Aorta (tissue), 5 donors: ENCODE measurements at regions not wholly inside any gene's neighbourhood (a gene's known extent, or its start where the extent isn't known, plus 50 kb on each side); places are given as distances from the start of the nearest gene placed in this dataset.

Experiments used
- ATAC-seq: fragments of 200-7000 bp; cut with Tn5 transposase; one replicate; pipeline ENCODE4 v1.9.1; 2022; ENCODE audit warnings: moderate library complexity; ENCODE audit not compliant: low FRiP score
- DNase-seq, 2 donors: peaks; one replicate each; pipeline ENCODE4 v3.0.0-alpha.2; 2020
- H3K27ac ChIP-seq, 2 donors: one replicate each; pipeline ENCODE4 v1.5.1; 2013; ENCODE audit warnings: low read length in 2 of 2, mild to moderate bottlenecking in 2 of 2, moderate library complexity in 2 of 2, control low read depth in 1 of 2, inconsistent platforms in 1 of 2, low read depth in 1 of 2
- H3K27me3 ChIP-seq, 2 donors: one replicate each; pipeline ENCODE4 v1.6.1; 2013; ENCODE audit warnings: control low read depth in 1 of 2, low read length in 1 of 2, mild to moderate bottlenecking in 1 of 2, moderate library complexity in 1 of 2; ENCODE audit not compliant: insufficient read depth in 2 of 2, control insufficient read depth in 1 of 2
- H3K36me3 ChIP-seq, 2 donors: one replicate each; pipeline ENCODE4 v1.6.1; 2013; ENCODE audit warnings: control low read depth in 1 of 2, low read length in 1 of 2, mild to moderate bottlenecking in 1 of 2; ENCODE audit not compliant: insufficient read depth in 2 of 2, control insufficient read depth in 1 of 2
- H3K4me1 ChIP-seq, 2 donors: one replicate each; pipeline ENCODE4 v1.6.1; 2013; ENCODE audit warnings: low read length in 2 of 2, control low read depth in 1 of 2, mild to moderate bottlenecking in 1 of 2, moderate library complexity in 1 of 2; ENCODE audit not compliant: insufficient read depth in 2 of 2, control insufficient read depth in 1 of 2
- H3K4me3 ChIP-seq, 2 donors: one replicate each; pipeline ENCODE4 v1.5.1; 2013; ENCODE audit warnings: low read length in 2 of 2, control low read depth in 1 of 2, mild to moderate bottlenecking in 1 of 2
- H3K9me3 ChIP-seq: one replicate; pipeline ENCODE4 v1.6.1; 2013; ENCODE audit warnings: mild to moderate bottlenecking, low read length; ENCODE audit not compliant: control insufficient read depth
- WGBS, 2 donors: extraction: QIAGEN DNeasy Blood & Tissue Kit; methylation state at CpG; one replicate each; pipeline ENCODE4 v1.1.7; 2013; 5-methylcytosine and 5-hydroxymethylcytosine counted together
- intact Hi-C, 2 donors: fragments of 100-400 bp; cut with DNase I; formaldehyde crosslinking; loops; one replicate each; pipeline versions ENCODE4 v1.14.2 to v1.15.0; 2022
- donor health status: healthy with polysubstance abuse.
- donor health status: Bipolar disorder and iron deficiency.
- donor health status: DM: no; HTN: no; CAD: no.
- donor health status: DM: no; HTN: no; CAD: no.
- donor health status: DM: yes; HTN: yes; CAD: no.

DNA sequence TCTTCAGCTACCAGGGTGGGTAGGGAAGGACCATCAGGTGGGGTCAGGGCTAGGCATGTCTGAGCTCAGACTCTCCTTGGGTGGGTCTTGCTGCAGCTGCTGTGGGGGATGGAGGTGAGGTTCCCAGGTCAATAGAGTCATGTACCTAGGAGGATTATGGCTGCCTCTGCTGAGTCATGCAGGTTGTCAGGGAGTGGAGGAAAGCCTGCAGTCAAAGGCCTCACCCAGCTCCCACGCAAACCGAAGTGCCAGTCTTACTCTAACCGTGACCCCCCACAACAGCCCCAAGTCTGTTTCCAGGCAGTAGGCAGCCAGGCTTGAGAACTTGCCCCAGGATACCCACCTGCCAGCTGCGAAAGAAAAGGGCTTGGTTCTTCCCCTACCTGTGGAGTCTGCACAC is 113.6 kb upstream of the GALNT5 start:
- no peaks in the 10 kb centered on the region for H3K9me3 ChIP-seq
- ATAC-seq, result no peak
- H3K4me1 ChIP-seq, result no peaks in the 10 kb centered on the region
- WGBS, 2 donors, result 92 to 96% methylated on average over 4 of the region's 4 CpGs
- H3K27ac ChIP-seq, result no peak overlapping the region
- intact Hi-C loops, result no loop called here
- H3K36me3 ChIP-seq, result no peaks in the 10 kb centered on the region
- H3K27me3 ChIP-seq, result no peaks in the 10 kb centered on the region
- no peak for DNase-seq
- no peak overlapping the region for H3K4me3 ChIP-seq

DNA sequence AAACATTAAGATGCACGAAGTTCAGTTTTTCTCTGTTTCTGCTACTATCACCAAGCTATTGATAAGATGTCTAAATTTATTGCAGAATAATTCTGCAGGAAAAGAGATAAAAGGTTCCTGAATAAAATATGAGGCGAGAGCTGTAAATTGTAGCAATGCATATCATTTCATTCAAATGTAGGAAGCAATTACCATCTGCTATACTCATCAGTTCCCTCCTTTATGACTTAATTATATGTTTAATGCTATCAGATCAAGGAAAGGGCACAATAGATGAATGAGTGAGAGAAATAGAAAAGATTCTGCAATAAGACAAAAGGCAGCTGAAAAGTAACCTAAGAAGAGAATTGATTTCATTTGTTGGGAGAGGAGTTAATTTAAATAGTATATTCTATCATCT is 108.2 kb upstream of the GALNT5 start:
- Histone ChIP-seq H3K4me3 (no peak overlapping the region), H3K4me1 (no peaks in the 10 kb centered on the region), H3K36me3 (no peaks in the 10 kb centered on the region), H3K9me3 (no peaks in the 10 kb centered on the region), H3K27me3 (no peaks in the 10 kb centered on the region), H3K27ac (no peak overlapping the region)
- WGBS, 2 donors, result 43 to 47% methylated on average over 2 of the region's 2 CpGs
- intact Hi-C loops, result no loop called here
- no peak for DNase-seq
- ATAC-seq, result no peak

DNA sequence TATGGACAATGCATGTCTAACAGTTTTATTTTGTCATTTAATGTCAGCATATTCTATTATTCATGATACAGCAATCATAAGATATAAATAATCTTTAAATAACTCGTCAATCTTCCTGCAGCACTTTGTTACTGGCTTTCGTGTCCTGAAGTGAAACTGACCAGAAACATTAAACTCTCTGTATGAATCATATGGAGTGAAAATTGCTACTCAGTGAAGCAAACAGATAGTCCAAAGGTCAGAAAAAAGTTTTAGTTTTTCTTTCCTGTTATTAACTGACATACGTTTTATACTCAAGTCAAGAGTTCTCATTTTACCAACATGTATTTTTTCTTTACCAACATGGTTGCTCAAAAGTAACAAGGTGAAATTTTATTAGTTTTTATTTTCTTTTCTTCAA is 106.8 kb upstream of the GALNT5 start:
- no peaks in the 10 kb centered on the region for H3K36me3 ChIP-seq
- WGBS, 2 donors, result 58 to 64% methylated on average over 3 of the region's 3 CpGs
- H3K4me1 ChIP-seq, result no peaks in the 10 kb centered on the region
- H3K9me3 ChIP-seq, result no peaks in the 10 kb centered on the region
- ATAC-seq (no peak), DNase-seq (no peak)
- H3K4me3 ChIP-seq, result no peak overlapping the region
- H3K27me3 ChIP-seq, result no peaks in the 10 kb centered on the region
- intact Hi-C loops, result no loop called here
- no peak overlapping the region for H3K27ac ChIP-seq

DNA sequence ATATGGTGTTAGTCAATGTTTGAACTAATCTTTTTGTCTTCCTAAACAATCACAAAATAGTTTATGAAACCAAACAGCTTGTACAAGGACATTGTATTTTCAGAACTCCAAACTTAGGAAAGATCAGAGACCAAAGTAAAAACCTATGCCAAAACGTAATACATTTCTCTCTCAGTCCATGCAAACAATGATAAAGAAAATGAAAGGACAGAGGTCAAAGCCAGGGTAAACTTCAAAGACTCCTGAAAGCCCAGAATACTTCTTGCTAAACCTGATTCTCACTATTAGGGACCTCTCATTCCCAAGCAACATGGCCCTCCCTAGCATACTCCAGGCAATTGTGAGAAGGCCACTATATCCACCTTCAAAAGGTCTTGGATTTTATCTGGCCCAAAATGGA is 105.1 kb upstream of the GALNT5 start:
- WGBS, 2 donors, result 34 to 53% methylated on average over 1 of the region's 1 CpG
- Histone ChIP-seq H3K27me3 (no peaks in the 10 kb centered on the region), H3K36me3 (no peaks in the 10 kb centered on the region), H3K4me3 (no peak overlapping the region), H3K4me1 (no peaks in the 10 kb centered on the region), H3K9me3 (no peaks in the 10 kb centered on the region), H3K27ac (no peak overlapping the region)
- ATAC-seq (no peak), DNase-seq (no peak)
- intact Hi-C loops, result no loop called here

DNA sequence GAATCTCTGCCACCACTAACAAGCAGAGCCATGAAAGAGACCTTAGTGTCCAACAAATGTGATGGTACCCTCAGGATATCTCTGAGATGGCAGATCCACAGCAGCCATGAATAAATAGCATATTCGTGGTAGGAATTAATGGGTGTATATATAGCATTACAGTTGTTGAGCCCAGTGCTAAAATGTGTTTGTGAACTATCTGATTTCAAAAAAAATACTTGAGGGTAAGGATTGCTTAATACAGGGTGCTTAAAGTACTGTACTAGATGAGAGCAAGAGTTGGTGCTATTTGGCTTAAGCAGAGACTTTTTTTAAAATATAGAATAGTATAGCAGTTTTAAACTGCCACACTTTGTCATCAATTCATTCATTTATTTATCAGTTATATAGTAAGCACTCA is 101.5 kb upstream of the GALNT5 start:
- no peak for ATAC-seq
- intact Hi-C loops, result no loop called here
- H3K36me3 ChIP-seq, result no peaks in the 10 kb centered on the region
- H3K9me3 ChIP-seq, result no peaks in the 10 kb centered on the region
- H3K27me3 ChIP-seq, result no peaks in the 10 kb centered on the region
- H3K27ac ChIP-seq, result no peak overlapping the region
- no peaks in the 10 kb centered on the region for H3K4me1 ChIP-seq
- WGBS, 2 donors, result 40 to 89% methylated on average over 1 of the region's 1 CpG
- no peak for DNase-seq
- H3K4me3 ChIP-seq, result no peak overlapping the region

DNA sequence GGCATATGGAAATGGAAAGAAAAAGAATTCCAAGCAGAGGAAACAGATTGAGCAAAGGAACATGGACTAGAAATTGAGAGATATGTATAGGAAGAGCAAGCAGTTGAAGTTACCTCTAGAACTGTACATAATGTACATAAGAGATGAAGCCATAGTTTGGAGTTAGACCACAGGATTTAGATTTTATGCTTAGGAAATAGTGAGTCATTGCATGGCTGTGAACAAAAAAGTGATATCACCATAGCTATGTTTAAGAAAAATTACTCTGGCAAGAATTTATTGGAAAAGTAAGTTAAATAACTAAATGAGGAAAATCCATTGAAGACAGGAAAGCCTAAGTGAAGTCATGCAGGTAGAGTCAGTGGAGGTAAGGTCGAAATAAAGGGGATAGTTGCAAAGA is 99.4 kb upstream of the GALNT5 start:
- intact Hi-C loops, result no loop called here
- 86 to 90% methylated on average over 1 of the region's 1 CpG for WGBS, 2 donors
- DNase-seq, result no peak
- H3K27me3 ChIP-seq, result no peaks in the 10 kb centered on the region
- H3K27ac ChIP-seq, result no peak overlapping the region
- H3K4me3 ChIP-seq, result no peak overlapping the region
- ATAC-seq, result no peak
- no peaks in the 10 kb centered on the region for H3K9me3 ChIP-seq
- H3K4me1 ChIP-seq, result no peaks in the 10 kb centered on the region
- H3K36me3 ChIP-seq, result no peaks in the 10 kb centered on the region

DNA sequence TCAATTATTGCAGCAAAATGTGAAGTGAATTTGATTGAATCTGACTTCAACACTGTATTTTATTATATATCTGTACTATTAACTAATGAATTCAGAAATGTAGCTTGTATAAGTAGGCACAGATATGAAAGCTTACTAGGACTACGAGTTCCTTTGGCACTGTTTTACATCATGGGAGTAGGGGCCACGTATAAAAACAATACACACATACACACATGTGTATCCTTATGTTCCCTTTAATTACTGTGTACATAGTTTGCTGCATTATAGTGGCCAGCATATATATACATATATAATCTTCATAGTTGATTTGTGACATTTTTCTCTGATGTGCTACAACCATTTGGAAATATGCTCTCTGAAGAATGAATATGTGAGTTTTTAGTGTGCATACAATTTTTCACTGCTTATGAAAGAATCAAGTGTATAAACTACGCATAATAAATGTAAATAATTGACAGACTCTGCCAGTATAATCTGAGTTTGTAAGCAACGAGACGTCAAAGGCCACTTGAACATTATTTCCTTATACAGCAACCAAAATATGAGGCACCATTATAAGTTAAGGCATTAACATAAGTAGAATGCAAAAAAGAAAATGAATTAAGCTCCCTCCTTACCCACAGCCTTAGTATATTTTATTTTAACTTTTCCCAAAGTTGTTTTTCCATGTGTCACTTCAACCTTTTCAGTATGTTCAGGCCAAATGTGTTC is 98.1 kb upstream of the GALNT5 start:
- H3K36me3 ChIP-seq, result no peaks in the 10 kb centered on the region
- no peak overlapping the region for H3K27ac ChIP-seq
- 78 to 80% methylated on average over 5 of the region's 5 CpGs for WGBS, 2 donors
- no peak overlapping the region for H3K4me3 ChIP-seq
- ATAC-seq (no peak), DNase-seq (no peak)
- intact Hi-C loops, result no loop called here
- no peaks in the 10 kb centered on the region for H3K27me3 ChIP-seq
- no peaks in the 10 kb centered on the region for H3K4me1 ChIP-seq
- no peaks in the 10 kb centered on the region for H3K9me3 ChIP-seq

DNA sequence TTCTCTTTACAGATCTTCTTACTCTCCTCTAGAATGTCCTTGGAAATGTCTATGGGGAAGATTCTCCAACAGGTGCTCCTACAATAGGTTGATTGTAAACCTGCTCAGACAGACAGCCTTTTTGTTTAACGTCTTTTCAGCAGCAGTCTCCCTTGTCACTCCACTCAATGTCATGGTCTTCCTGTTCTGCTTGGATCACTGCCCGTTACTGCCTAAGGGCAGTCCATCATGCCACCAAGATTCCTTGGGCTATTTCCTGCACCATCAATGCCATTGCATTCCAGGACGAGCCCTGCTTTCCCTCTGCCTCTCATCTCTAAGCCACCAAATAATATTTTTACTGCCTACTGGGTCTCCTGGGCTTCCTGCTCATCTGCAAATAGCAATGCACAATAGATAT is 97.4 kb upstream of the GALNT5 start:
- Histone ChIP-seq H3K27me3 (no peaks in the 10 kb centered on the region), H3K4me3 (no peak overlapping the region), H3K36me3 (no peaks in the 10 kb centered on the region), H3K27ac (no peak overlapping the region), H3K4me1 (no peaks in the 10 kb centered on the region), H3K9me3 (no peaks in the 10 kb centered on the region)
- no peak for ATAC-seq
- DNase-seq, result no peak
- intact Hi-C loops, result no loop called here
- WGBS, 2 donors, result 11 to 19% methylated on average over 3 of the region's 3 CpGs

DNA sequence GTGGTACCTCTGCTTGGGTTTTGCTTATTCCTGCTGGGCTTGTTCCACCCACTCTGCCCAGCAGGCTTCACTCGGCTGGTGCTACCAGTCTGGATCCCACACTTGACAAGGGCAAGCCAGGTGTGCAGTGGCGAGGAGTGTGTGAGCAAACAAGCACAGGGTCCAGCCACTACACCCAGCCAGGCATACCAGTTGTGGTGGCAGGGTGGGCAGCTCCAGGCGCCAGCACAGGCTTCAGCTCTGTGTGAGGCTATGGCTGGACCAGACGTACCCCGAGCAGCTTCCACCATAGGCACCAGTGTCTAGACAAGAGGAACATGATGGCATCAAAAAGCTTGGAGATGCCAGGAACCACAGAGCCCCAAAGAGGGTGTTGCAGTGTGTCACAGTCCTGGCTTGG is 93.1 kb upstream of the GALNT5 start:
- no peaks in the 10 kb centered on the region for H3K9me3 ChIP-seq
- H3K27ac ChIP-seq, result no peak overlapping the region
- H3K4me3 ChIP-seq, result no peak overlapping the region
- ATAC-seq, result no peak
- no peaks in the 10 kb centered on the region for H3K4me1 ChIP-seq
- H3K36me3 ChIP-seq, result no peaks in the 10 kb centered on the region
- intact Hi-C loops, result no loop called here
- DNase-seq, result no peak
- 96 to 98% methylated on average over 5 of the region's 5 CpGs for WGBS, 2 donors
- H3K27me3 ChIP-seq, result no peaks in the 10 kb centered on the region
